Fibroblast of lung (primary cell): ENCODE measurements at regions not wholly inside any gene's neighbourhood (a gene's known extent, or its start where the extent isn't known, plus 50 kb on each side); places are given as distances from the start of the nearest gene placed in this dataset.

Experiments used
- CTCF ChIP-seq, 2 donors: IDR thresholded peaks in 1 of 2; conservative IDR thresholded peaks in 1 of 2; 1 replicate in 1 of 2; 2 replicates in 1 of 2; pipeline ENCODE4 v1.5.1; 2011 to 2012; ENCODE audit warnings: low read length in 2 of 2, control low read depth in 1 of 2, inconsistent platforms in 1 of 2, low read depth in 1 of 2, mild to moderate bottlenecking in 1 of 2
- EZH2 ChIP-seq: IDR thresholded peaks from 2 replicates; pipeline ENCODE4 v1.5.1; 2012; ENCODE audit warnings: low read length, control low read depth, mild to moderate bottlenecking; ENCODE audit errors: missing control alignments

- no peak for TF ChIP-seq CTCF (conservative IDR thresholded peaks at IDR 0.05 in 1 of 2, IDR thresholded peaks at IDR 0.05 in 1 of 2; ENCODE audit: low read depth in 1 of 2, low read length in 2 of 2)
- no peak for TF ChIP-seq EZH2
These were observed 253.5 kb downstream of the KCNJ2 start for GRCh38 chr17:70422862-70423261.
